WTC11 (cell line): ENCODE measurements at regions not wholly inside any gene's neighbourhood (a gene's known extent, or its start where the extent isn't known, plus 50 kb on each side); places are given as distances from the start of the nearest gene placed in this dataset.

ENCODE experiments used
- ATAC-seq: fragments of 200-7000 bp; cut with Tn5 transposase; 2 replicates; pipeline ENCODE4 v1.10.0; 2021; ENCODE audit warnings: mild to moderate bottlenecking, moderate library complexity
- CTCF ChIA-PET: fragments of 300-600 bp; sonication (Branson Sonifier 250); formaldehyde crosslinking; loops from one replicate; lab custom pipeline; 2021; ENCODE audit warnings: antibody characterized with exemption; lab: Charles Lee
- POLR2A ChIA-PET: fragments of 350-600 bp; sonication (Branson Sonifier 250); formaldehyde crosslinking; loops from one replicate; lab custom pipeline; 2021; ENCODE audit warnings: antibody characterized with exemption; lab: Charles Lee
- DNase-seq: peaks from one replicate; pipeline ENCODE4 v3.0.0; 2021; ENCODE audit warnings: low spot score
- H3K27ac Mint-ChIP-seq: 2 replicates; pipeline ENCODE4 v1.8.0; 2021; ENCODE audit warnings: mixed read lengths
- H3K27me3 Mint-ChIP-seq: 2 replicates; pipeline ENCODE4 v1.8.0; 2021; ENCODE audit warnings: low read depth, mild to moderate bottlenecking, moderate library complexity, mixed read lengths
- H3K36me3 Mint-ChIP-seq: 2 replicates; pipeline ENCODE4 v1.8.0; 2021; ENCODE audit warnings: mixed read lengths
- H3K4me1 Mint-ChIP-seq: 2 replicates; pipeline ENCODE4 v1.8.0; 2022; ENCODE audit warnings: mixed read lengths
- H3K4me3 Mint-ChIP-seq: 2 replicates; pipeline ENCODE4 v1.8.0; 2021; ENCODE audit warnings: mild to moderate bottlenecking, moderate library complexity, mixed read lengths
- H3K9me3 Mint-ChIP-seq: 2 replicates; pipeline ENCODE4 v1.8.0; 2021; ENCODE audit warnings: mixed read lengths
- CDX4 ChIP-seq: fragments of 250-450 bp; sonication (Bioruptor Pico); IDR thresholded peaks from 2 replicates; pipeline ENCODE4 v1.9.0; 2021; ENCODE audit warnings: moderate library complexity, mild to moderate bottlenecking, inconsistent platforms, borderline replicate concordance
- CREB1 ChIP-seq: sonication (generic); formaldehyde crosslinking; IDR thresholded peaks from 2 replicates; pipeline ENCODE4 v1.8.0; 2023; ENCODE audit warnings: mild to moderate bottlenecking, missing genetic modification reagents
- CTCF ChIP-seq: fragments of 200-600 bp; IDR thresholded peaks from 2 replicates; pipeline ENCODE4 v1.8.0; 2022; ENCODE audit warnings: antibody characterized with exemption
- ESRRA ChIP-seq: sonication (generic); formaldehyde crosslinking; IDR thresholded peaks from 2 replicates; pipeline ENCODE4 v1.8.1; 2022; ENCODE audit warnings: mild to moderate bottlenecking, missing genetic modification reagents, borderline replicate concordance
- HMGXB4 ChIP-seq: sonication (generic); formaldehyde crosslinking; IDR thresholded peaks from 2 replicates; pipeline ENCODE4 v1.8.1; 2023; ENCODE audit warnings: mild to moderate bottlenecking, moderate library complexity, missing genetic modification reagents
- NFE2L1 ChIP-seq: sonication (generic); formaldehyde crosslinking; IDR thresholded peaks from 2 replicates; pipeline ENCODE4 v1.8.1; 2023; ENCODE audit warnings: missing genetic modification reagents
- TCF7 ChIP-seq: sonication (generic); formaldehyde crosslinking; IDR thresholded peaks from 2 replicates; pipeline ENCODE4 v1.8.0; 2022; ENCODE audit warnings: mild to moderate bottlenecking, low read depth, missing genetic modification reagents, moderate library complexity
- ZBTB43 ChIP-seq: sonication (generic); formaldehyde crosslinking; IDR thresholded peaks from 2 replicates; pipeline ENCODE4 v1.8.1; 2023; ENCODE audit warnings: mild to moderate bottlenecking, missing genetic modification reagents
- ZNF423 ChIP-seq: fragments of 250-450 bp; sonication (Bioruptor Pico); IDR thresholded peaks from 2 replicates; pipeline ENCODE4 v2.1.2; 2022; ENCODE audit warnings: mild to moderate bottlenecking, moderate library complexity
- ZNF671 ChIP-seq: fragments of 250-450 bp; sonication (Bioruptor Pico); IDR thresholded peaks from 2 replicates; pipeline ENCODE4 v1.8.0; 2021; ENCODE audit warnings: mild to moderate bottlenecking
- TF ChIP-seq, protein P1 (sequence below): fragments of 250-450 bp; sonication (Bioruptor Pico); IDR thresholded peaks from 2 replicates; pipeline ENCODE4 v1.8.0; 2021; ENCODE audit warnings: mild to moderate bottlenecking
- TF ChIP-seq, protein P2 (sequence below): sonication (generic); formaldehyde crosslinking; IDR thresholded peaks from 2 replicates; pipeline ENCODE4 v1.8.0; 2022; ENCODE audit warnings: mild to moderate bottlenecking, missing genetic modification reagents
- TF ChIP-seq, protein P3 (sequence below): sonication (generic); formaldehyde crosslinking; IDR thresholded peaks from 2 replicates; pipeline ENCODE4 v1.8.0; 2023; ENCODE audit warnings: mild to moderate bottlenecking, missing genetic modification reagents
- TF ChIP-seq, protein P4 (sequence below): sonication (generic); formaldehyde crosslinking; IDR thresholded peaks from 2 replicates; pipeline ENCODE4 v1.8.1; 2022; ENCODE audit warnings: mild to moderate bottlenecking, missing genetic modification reagents, moderate library complexity, borderline replicate concordance
- TF ChIP-seq, protein P5 (sequence below): fragments of 250-450 bp; sonication (Bioruptor Pico); IDR thresholded peaks from 2 replicates; pipeline ENCODE4 v1.9.0; 2021; ENCODE audit warnings: mild to moderate bottlenecking

DNA sequence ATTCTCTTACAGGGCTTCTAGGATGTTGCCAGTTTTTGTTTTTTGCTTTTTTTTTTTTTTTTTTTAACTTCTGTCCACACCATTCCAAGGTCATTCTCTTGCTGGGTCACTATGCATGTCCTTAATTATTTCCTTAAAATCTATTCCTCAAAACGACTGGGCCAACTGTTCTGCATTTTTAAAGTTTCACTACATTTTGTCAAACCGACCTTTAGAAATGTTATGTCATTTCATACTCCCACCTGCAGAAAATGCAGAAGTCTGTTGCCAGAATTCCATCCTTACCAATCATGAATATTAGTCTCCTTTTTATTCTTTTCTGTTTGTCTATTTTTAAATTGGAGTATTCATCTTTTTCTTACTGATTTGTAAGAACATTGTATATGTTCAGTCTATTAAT, 295.5 kb downstream of the ZSWIM6 start:
- ATAC-seq, result no peak
- Mint-ChIP-seq H3K27me3 (no peaks in the 10 kb centered on the region), H3K27ac (no peak overlapping the region), H3K36me3 (no peaks in the 10 kb centered on the region), H3K9me3 (no peaks in the 10 kb centered on the region), H3K4me1 (peaks cover 44% of the 10 kb centered on the region), H3K4me3 (no peak overlapping the region)
- TF ChIP-seq, protein P1, sequence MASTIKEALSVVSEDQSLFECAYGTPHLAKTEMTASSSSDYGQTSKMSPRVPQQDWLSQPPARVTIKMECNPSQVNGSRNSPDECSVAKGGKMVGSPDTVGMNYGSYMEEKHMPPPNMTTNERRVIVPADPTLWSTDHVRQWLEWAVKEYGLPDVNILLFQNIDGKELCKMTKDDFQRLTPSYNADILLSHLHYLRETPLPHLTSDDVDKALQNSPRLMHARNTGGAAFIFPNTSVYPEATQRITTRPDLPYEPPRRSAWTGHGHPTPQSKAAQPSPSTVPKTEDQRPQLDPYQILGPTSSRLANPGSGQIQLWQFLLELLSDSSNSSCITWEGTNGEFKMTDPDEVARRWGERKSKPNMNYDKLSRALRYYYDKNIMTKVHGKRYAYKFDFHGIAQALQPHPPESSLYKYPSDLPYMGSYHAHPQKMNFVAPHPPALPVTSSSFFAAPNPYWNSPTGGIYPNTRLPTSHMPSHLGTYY (CRISPR knock-in tag), result no peak
- TF ChIP-seq ZNF423, result no peak
- no peak for TF ChIP-seq ZNF671
- TF ChIP-seq HMGXB4 (CRISPR knock-in tag), result no peak
- TF ChIP-seq, protein P2, sequence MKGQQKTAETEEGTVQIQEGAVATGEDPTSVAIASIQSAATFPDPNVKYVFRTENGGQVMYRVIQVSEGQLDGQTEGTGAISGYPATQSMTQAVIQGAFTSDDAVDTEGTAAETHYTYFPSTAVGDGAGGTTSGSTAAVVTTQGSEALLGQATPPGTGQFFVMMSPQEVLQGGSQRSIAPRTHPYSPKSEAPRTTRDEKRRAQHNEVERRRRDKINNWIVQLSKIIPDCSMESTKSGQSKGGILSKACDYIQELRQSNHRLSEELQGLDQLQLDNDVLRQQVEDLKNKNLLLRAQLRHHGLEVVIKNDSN, result no peak
- no peak for TF ChIP-seq TCF7 (CRISPR knock-in tag)
- no peak for TF ChIP-seq ESRRA
- TF ChIP-seq, protein P3, sequence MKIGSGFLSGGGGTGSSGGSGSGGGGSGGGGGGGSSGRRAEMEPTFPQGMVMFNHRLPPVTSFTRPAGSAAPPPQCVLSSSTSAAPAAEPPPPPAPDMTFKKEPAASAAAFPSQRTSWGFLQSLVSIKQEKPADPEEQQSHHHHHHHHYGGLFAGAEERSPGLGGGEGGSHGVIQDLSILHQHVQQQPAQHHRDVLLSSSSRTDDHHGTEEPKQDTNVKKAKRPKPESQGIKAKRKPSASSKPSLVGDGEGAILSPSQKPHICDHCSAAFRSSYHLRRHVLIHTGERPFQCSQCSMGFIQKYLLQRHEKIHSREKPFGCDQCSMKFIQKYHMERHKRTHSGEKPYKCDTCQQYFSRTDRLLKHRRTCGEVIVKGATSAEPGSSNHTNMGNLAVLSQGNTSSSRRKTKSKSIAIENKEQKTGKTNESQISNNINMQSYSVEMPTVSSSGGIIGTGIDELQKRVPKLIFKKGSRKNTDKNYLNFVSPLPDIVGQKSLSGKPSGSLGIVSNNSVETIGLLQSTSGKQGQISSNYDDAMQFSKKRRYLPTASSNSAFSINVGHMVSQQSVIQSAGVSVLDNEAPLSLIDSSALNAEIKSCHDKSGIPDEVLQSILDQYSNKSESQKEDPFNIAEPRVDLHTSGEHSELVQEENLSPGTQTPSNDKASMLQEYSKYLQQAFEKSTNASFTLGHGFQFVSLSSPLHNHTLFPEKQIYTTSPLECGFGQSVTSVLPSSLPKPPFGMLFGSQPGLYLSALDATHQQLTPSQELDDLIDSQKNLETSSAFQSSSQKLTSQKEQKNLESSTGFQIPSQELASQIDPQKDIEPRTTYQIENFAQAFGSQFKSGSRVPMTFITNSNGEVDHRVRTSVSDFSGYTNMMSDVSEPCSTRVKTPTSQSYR (CRISPR knock-in tag), result no peak
- TF ChIP-seq, protein P4, sequence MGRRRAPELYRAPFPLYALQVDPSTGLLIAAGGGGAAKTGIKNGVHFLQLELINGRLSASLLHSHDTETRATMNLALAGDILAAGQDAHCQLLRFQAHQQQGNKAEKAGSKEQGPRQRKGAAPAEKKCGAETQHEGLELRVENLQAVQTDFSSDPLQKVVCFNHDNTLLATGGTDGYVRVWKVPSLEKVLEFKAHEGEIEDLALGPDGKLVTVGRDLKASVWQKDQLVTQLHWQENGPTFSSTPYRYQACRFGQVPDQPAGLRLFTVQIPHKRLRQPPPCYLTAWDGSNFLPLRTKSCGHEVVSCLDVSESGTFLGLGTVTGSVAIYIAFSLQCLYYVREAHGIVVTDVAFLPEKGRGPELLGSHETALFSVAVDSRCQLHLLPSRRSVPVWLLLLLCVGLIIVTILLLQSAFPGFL (CRISPR knock-in tag), result no peak
- no peak for TF ChIP-seq ZBTB43 (CRISPR knock-in tag)
- TF ChIP-seq CREB1 (CRISPR knock-in tag), result no peak
- TF ChIP-seq, protein P5, sequence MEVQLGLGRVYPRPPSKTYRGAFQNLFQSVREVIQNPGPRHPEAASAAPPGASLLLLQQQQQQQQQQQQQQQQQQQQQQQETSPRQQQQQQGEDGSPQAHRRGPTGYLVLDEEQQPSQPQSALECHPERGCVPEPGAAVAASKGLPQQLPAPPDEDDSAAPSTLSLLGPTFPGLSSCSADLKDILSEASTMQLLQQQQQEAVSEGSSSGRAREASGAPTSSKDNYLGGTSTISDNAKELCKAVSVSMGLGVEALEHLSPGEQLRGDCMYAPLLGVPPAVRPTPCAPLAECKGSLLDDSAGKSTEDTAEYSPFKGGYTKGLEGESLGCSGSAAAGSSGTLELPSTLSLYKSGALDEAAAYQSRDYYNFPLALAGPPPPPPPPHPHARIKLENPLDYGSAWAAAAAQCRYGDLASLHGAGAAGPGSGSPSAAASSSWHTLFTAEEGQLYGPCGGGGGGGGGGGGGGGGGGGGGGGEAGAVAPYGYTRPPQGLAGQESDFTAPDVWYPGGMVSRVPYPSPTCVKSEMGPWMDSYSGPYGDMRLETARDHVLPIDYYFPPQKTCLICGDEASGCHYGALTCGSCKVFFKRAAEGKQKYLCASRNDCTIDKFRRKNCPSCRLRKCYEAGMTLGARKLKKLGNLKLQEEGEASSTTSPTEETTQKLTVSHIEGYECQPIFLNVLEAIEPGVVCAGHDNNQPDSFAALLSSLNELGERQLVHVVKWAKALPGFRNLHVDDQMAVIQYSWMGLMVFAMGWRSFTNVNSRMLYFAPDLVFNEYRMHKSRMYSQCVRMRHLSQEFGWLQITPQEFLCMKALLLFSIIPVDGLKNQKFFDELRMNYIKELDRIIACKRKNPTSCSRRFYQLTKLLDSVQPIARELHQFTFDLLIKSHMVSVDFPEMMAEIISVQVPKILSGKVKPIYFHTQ (CRISPR knock-in tag), result no peak
- DNase-seq, result no peak
- CTCF ChIA-PET, result no interaction called here
- POLR2A ChIA-PET, result no interaction called here

DNA sequence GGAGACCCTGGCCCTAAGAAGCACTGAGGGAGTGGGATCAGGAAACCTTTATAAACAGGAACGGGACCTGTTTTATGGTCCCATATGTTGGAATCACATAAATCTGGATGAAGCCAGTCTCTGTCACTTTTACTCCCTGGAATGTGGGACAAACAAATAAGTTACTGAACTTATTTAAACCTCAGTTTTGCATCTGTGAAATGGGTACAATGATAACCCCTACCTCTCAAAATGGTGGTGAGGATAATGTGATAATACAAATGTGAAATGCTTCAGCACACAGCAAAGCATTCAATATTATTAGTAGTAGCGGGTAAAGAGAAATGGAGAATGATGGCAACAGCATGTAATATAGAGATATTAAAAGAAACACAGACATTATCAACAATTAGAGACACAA, 298.9 kb downstream of the ZSWIM6 start:
- Mint-ChIP-seq H3K9me3 (no peaks in the 10 kb centered on the region), H3K4me3 (no peak overlapping the region), H3K27ac (no peak overlapping the region), H3K36me3 (no peaks in the 10 kb centered on the region), H3K27me3 (no peaks in the 10 kb centered on the region; the same call in 1 of the 2 replicates), H3K4me1 (peaks cover 32% of the 10 kb centered on the region)
- DNase-seq, result no peak
- no peak for ATAC-seq
- CTCF ChIA-PET, result interaction anchor here (1.0 to 1.5 kb wide), 4 partner anchors 7 to 269 kb away, joined by 3 to 7 read pairs (median 4); no protein-coding TSS in a partner anchor
- TF ChIP-seq CTCF (no peak), CDX4 (no peak), TCF7 (CRISPR knock-in tag) (no peak), NFE2L1 (CRISPR knock-in tag) (no peak), ESRRA (no peak)
- POLR2A ChIA-PET, result interaction anchor here (1.5 kb wide), 1 partner anchor 27 kb away, joined by 3 read pairs; no protein-coding TSS in a partner anchor
